CD14-positive monocyte (primary cell): ENCODE measurements at regions not wholly inside any gene's neighbourhood (a gene's known extent, or its start where the extent isn't known, plus 50 kb on each side); places are given as distances from the start of the nearest gene placed in this dataset.

Experiments
- DNase-seq, 3 donors: peaks; one replicate each; pipeline ENCODE4 v3.0.0-alpha.2; 2011 to 2022
- H2AFZ ChIP-seq: 2 replicates; pipeline ENCODE4 v1.6.0; 2012; ENCODE audit warnings: mild to moderate bottlenecking, low read depth, low read length, inconsistent platforms; ENCODE audit not compliant: insufficient read depth, poor library complexity, severe bottlenecking
- H3K27ac ChIP-seq, 2 donors: 1 replicate in 1 of 2; 2 replicates in 1 of 2; pipeline ENCODE4 v1.5.1; 2012 to 2013; ENCODE audit warnings: low read length in 2 of 2, control low read depth in 1 of 2, inconsistent platforms in 1 of 2, low read depth in 1 of 2, mild to moderate bottlenecking in 1 of 2
- H3K27me3 ChIP-seq, 2 donors: one replicate each; pipeline versions ENCODE4 v1.6.0 to v1.6.1; 2011 to 2013; ENCODE audit warnings: low read length in 2 of 2; ENCODE audit not compliant: control insufficient read depth in 2 of 2, insufficient read depth in 2 of 2
- H3K36me3 ChIP-seq, 2 donors: replicated peaks in 1 of 2; 1 replicate in 1 of 2; 2 replicates in 1 of 2; pipeline versions ENCODE4 v1.5.1 to v1.6.1; 2012 to 2013; ENCODE audit warnings: low read length in 2 of 2, control low read depth in 1 of 2, inconsistent platforms in 1 of 2, mild to moderate bottlenecking in 1 of 2; ENCODE audit not compliant: insufficient read depth in 2 of 2, control insufficient read depth in 1 of 2
- H3K4me1 ChIP-seq, 2 donors: 1 replicate in 1 of 2; 2 replicates in 1 of 2; pipeline versions ENCODE4 v1.5.1 to v1.6.1; 2012 to 2013; ENCODE audit warnings: low read length in 2 of 2, control low read depth in 1 of 2, inconsistent platforms in 1 of 2, mild to moderate bottlenecking in 1 of 2, moderate library complexity in 1 of 2; ENCODE audit not compliant: insufficient read depth in 2 of 2, control insufficient read depth in 1 of 2
- H3K4me2 ChIP-seq: replicated peaks from 2 replicates; pipeline ENCODE3; 2012; ENCODE audit warnings: low read length, moderate library complexity, mild to moderate bottlenecking; ENCODE audit not compliant: poor library complexity, severe bottlenecking; ENCODE audit errors: extremely low read depth
- H3K4me3 ChIP-seq, 3 experiments: fragments of 200-600 bp in 1 of 3; sonication (generic) in 1 of 3; replicated peaks in 1 of 3; 1 replicate in 2 of 3; 2 replicates in 1 of 3; pipeline ENCODE4 v1.5.1; 2011 to 2013; ENCODE audit warnings: low read length in 3 of 3, mild to moderate bottlenecking in 3 of 3, control low read depth in 2 of 3, low read depth in 2 of 3, inconsistent platforms in 1 of 3, moderate library complexity in 1 of 3
- H3K79me2 ChIP-seq: 2 replicates; pipeline ENCODE4 v1.6.0; 2012; ENCODE audit warnings: mild to moderate bottlenecking, control low read depth, inconsistent platforms, low read length, moderate library complexity; ENCODE audit not compliant: insufficient read depth
- H3K9ac ChIP-seq: 2 replicates; pipeline ENCODE4 v1.6.0; 2017; ENCODE audit warnings: low read length, mild to moderate bottlenecking; ENCODE audit not compliant: insufficient read depth, poor library complexity, severe bottlenecking
- H3K9me3 ChIP-seq, 2 donors: replicated peaks in 1 of 2; 1 replicate in 1 of 2; 2 replicates in 1 of 2; pipeline versions ENCODE4 v1.5.1 to v1.6.1; 2012 to 2013; ENCODE audit warnings: low read length in 2 of 2, control low read depth in 1 of 2; ENCODE audit not compliant: control insufficient read depth in 1 of 2, insufficient read depth in 1 of 2
- H4K20me1 ChIP-seq: 2 replicates; pipeline ENCODE4 v1.6.0; 2012; ENCODE audit warnings: mild to moderate bottlenecking, low read length, control low read depth, moderate library complexity; ENCODE audit not compliant: insufficient read depth
- H3K27ac Mint-ChIP-seq, 7 donors: one replicate each; pipeline ENCODE4 v1.8.0; 2020; ENCODE audit warnings: mild to moderate bottlenecking in 7 of 7, mixed read lengths in 7 of 7, moderate library complexity in 6 of 7, inconsistent platforms in 2 of 7
- H3K27me3 Mint-ChIP-seq, 3 donors: one replicate each; pipeline ENCODE4 v1.8.0; 2021 to 2022; ENCODE audit warnings: low read depth in 3 of 3, mild to moderate bottlenecking in 3 of 3, mixed read lengths in 3 of 3, moderate library complexity in 3 of 3, inconsistent platforms in 1 of 3
- H3K36me3 Mint-ChIP-seq, 2 donors: one replicate each; pipeline ENCODE4 v1.8.0; 2020; ENCODE audit warnings: mixed read lengths in 2 of 2, inconsistent platforms in 1 of 2, mild to moderate bottlenecking in 1 of 2
- H3K4me1 Mint-ChIP-seq: one replicate; pipeline ENCODE4 v1.8.0; 2020; ENCODE audit warnings: mild to moderate bottlenecking, mixed read lengths
- H3K4me3 Mint-ChIP-seq, 2 donors: one replicate each; pipeline ENCODE4 v1.8.0; 2020; ENCODE audit warnings: mild to moderate bottlenecking in 2 of 2, mixed read lengths in 2 of 2, moderate library complexity in 1 of 2
- H3K9me3 Mint-ChIP-seq, 7 donors: one replicate each; pipeline ENCODE4 v1.8.0; 2020 to 2022; ENCODE audit warnings: mixed read lengths in 7 of 7, mild to moderate bottlenecking in 6 of 7, moderate library complexity in 6 of 7, inconsistent platforms in 2 of 7
- CTCF ChIP-seq: fragments of 200-600 bp; IDR thresholded peaks from one replicate; pipeline ENCODE4 v1.8.0; 2022; ENCODE audit warnings: antibody characterized with exemption, mild to moderate bottlenecking
- WGBS: methylation state at CpG from one replicate; pipeline ENCODE4 v1.1.5; 2013; ENCODE audit warnings: missing lambda C conversion rate; ENCODE audit not compliant: insufficient coverage; 5-methylcytosine and 5-hydroxymethylcytosine counted together
- intact Hi-C, 2 donors: fragments of 100-400 bp; cut with micrococcal nuclease; formaldehyde crosslinking; loops; one replicate each; pipeline versions ENCODE4 v1.15.0 to v1.15.1; 2023

- Histone ChIP-seq H3K4me1 (no peaks in the 10 kb centered on the region), H3K4me2 (no peak overlapping the region), H3K36me3 (no peaks in the 10 kb centered on the region), H3K27ac (no peak overlapping the region), H4K20me1 (no peaks in the 10 kb centered on the region), H3K79me2 (no peaks in the 10 kb centered on the region), H3K27me3 (no peaks in the 10 kb centered on the region), H3K4me3 (no peak overlapping the region), H3K9me3 (no peaks in the 10 kb centered on the region), H2AFZ (no peak overlapping the region), H3K9ac (no peak overlapping the region)
- Mint-ChIP-seq H3K4me1 (no peaks in the 10 kb centered on the region), H3K27me3 (no peaks in the 10 kb centered on the region), H3K9me3 (peaks cover 0 to 3% (median 0%) of the 10 kb centered on the region in 7 donors), H3K36me3 (no peaks in the 10 kb centered on the region), H3K27ac (no peak overlapping the region), H3K4me3 (no peak overlapping the region)
- WGBS = no CpG with 5 or more reads among the region's 1 CpG
- no peak for DNase-seq
- TF ChIP-seq CTCF = no peak
- intact Hi-C loops = no loop called here
Measured at GRCh38 chr2:184339966-184340365, 258.4 kb upstream of the ZNF804A start.

- H3K9me3 ChIP-seq = no peaks in the 10 kb centered on the region
- intact Hi-C loops = no loop called here
- TF ChIP-seq CTCF = no peak
- no peak overlapping the region for H3K27ac ChIP-seq
- no peak overlapping the region for H3K4me3 ChIP-seq
- no peaks in the 10 kb centered on the region for H3K27me3 ChIP-seq
- no peaks in the 10 kb centered on the region for H3K27me3 Mint-ChIP-seq
- no peaks in the 10 kb centered on the region for H3K36me3 Mint-ChIP-seq
- H3K4me2 ChIP-seq = no peak overlapping the region
- no peaks in the 10 kb centered on the region for H3K4me1 ChIP-seq
- H3K9ac ChIP-seq = no peak overlapping the region
- H3K4me3 Mint-ChIP-seq = no peak overlapping the region
- no peaks in the 10 kb centered on the region for H3K4me1 Mint-ChIP-seq
- H2AFZ ChIP-seq = no peak overlapping the region
- H3K27ac Mint-ChIP-seq = no peak overlapping the region
- DNase-seq = no peak
- 100% methylated on average over 1 of the region's 2 CpGs for WGBS
- H3K36me3 ChIP-seq = no peaks in the 10 kb centered on the region
- H3K79me2 ChIP-seq = no peaks in the 10 kb centered on the region
- no peaks in the 10 kb centered on the region for H4K20me1 ChIP-seq
- H3K9me3 Mint-ChIP-seq = peaks cover 0 to 7% (median 3%) of the 10 kb centered on the region in 7 donors
Measured at GRCh38 chr2:184346338-184346862, 251.9 kb upstream of the ZNF804A start.
